ENCODE measurements at regions not wholly inside any gene's neighbourhood (a gene's known extent, or its start where the extent isn't known, plus 50 kb on each side); places are given as distances from the start of the nearest gene placed in this dataset.

GRCh38 chr13:80454245-80454644 lies 113.3 kb upstream of the SPRY2 start:
- no peak for DNase-seq

DNA sequence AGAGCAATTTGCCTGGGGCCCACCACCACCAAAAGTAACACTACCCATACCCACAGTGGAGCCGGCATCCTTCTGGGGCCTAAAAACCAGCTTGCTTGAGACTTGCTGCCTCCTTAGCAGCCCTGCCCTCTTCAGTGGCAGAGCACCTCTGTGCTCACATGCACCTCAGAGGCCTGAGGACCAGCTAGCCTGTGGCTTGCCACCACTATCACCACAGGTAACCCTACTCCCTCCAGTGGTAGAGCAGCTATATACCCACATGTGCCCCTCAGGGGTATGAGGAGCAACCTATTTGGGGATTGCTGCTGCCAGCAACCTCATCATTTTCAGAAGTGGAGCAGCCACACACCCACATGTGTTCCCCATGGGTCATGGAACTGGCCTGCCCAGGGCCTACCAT lies 111.4 kb upstream of the SPRY2 start:
- DNase-seq: no peak

- no peak for DNase-seq
These were observed 110.7 kb upstream of the SPRY2 start for GRCh38 chr13:80451641-80452040.

- DNase-seq: no peak
These were observed 109.5 kb upstream of the SPRY2 start for GRCh38 chr13:80450386-80450785.

DNA sequence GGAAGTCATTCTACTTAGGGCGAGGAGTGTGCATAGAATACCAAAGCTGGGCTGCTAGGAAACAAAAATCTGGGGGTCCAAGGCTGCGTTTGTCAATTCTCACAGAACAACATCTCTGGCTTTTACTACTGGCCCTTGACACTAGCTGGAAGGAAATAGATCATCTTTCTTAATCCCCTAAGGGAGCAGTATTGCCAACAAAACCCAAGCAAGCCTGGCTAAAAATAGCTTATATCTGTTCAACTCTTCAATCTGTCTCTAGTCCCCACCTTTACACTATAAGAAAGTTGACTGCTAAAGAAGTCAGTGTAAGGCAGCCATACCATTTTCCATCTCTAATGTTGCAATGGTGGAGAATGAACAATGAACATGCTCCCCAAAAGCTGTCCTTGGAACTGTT lies 107.8 kb upstream of the SPRY2 start:
- no peak for DNase-seq

- DNase-seq: no peak
These were observed 106.8 kb upstream of the SPRY2 start for GRCh38 chr13:80447747-80448146.

GRCh38 chr13:80444240-80445015 lies 103.5 kb upstream of the SPRY2 start:
- DNase-seq: no peak

DNA sequence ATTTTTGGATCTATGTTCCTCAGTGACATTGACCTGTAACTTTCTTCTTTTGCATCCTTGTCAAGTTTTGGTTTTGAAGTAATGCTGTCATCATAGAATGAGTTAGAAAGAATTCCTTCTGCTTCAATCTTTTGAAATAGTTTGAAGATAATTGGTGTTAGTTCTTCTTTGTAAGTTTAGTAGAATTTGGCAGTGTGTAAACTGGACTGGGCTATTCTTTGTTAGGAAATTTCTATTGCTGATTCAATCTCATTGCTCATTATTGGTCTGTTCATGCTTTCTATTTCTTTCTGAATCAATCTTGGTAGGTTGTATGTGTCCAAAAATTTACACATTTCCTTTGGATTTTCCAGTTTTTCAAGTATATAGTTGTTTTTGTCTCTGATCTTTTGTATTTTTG lies 101.7 kb upstream of the SPRY2 start:
- DNase-seq: no peak

- no peak for DNase-seq
These were observed 101.0 kb upstream of the SPRY2 start for GRCh38 chr13:80441968-80442367.

DNA sequence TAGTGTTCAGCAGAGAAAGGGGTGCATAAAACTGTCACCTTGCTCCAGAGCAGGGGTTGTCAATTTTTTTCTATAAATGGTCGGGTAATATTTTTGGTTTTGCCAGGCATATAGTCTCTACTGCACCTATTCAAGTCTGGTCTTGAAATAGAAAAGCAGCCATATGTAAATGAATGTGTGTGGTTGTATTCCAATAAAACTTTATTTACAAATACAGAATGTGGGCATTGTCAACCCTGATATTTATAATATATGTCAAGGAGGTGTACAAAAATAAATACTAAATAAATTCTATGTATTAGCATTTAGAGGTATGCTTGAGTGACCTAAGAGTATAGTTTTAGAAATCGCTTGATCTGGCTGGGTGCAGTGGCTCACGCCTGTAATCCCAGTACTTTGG lies 97.6 kb upstream of the SPRY2 start:
- DNase-seq: no peak

DNA sequence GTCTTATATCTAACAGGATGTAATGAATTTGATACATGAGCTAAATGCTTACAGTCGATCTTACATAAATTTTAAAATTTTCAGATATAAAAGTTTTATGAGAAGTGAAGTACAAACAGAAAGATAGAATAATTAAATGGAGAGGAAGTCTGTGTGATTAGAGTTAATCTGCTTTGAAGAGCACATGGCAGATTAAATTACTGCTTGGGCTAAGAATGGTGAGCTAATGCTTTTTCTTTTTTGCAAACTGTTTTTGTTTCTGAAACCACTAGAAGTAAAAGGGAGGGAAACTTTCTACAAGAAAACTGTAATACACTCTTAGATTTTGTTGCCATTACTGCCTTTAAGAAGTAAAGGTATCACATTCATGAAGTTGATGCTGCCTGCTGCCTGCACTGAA lies 96.3 kb upstream of the SPRY2 start:
- DNase-seq: no peak

GRCh38 chr13:80436571-80437169 lies 95.7 kb upstream of the SPRY2 start:
- DNase-seq: no peak

- DNase-seq: no peak
These were observed 89.6 kb upstream of the SPRY2 start for GRCh38 chr13:80430561-80430960.

- DNase-seq: no peak
These were observed 87.6 kb upstream of the SPRY2 start for GRCh38 chr13:80428349-80429096.

DNA sequence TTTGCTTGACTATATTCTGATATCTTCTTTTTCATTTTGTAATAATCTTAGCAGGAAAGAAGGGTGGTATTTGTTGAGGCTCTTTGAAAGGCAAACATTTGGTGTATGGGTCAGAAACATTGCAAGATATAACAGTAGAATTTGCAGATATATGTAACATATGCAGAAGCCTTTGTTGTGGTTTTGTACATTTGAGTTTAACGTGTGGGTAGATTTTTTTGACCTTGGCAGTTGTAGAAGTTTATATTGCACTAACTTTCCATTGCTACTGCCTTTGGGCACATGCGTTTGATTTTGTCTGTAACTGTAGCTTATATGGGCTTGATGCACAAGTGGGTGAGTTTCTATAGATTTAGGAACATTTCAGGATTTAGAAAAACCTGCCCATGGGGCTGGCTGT lies 78.5 kb upstream of the SPRY2 start:
- no peak for DNase-seq

DNA sequence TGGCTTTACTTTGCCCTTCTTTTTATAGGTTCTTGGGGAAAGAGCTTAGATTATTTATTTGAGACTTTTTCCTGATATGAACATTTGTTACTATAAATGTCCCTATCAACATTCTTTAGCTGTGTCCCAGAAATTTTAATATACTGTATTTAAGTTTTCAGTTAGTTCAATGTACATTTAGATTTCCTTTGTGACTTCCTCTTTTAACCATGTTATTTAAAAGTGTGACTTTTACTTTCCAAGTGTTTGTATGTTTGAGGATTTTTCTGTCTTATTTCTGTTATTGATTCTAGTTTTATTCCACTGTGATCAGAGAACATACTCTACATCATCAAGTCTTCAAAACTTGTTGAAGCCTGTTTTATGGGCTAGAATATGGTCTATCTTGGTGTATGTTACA lies 72.7 kb upstream of the SPRY2 start:
- DNase-seq: no peak

- DNase-seq: no peak
These were observed 67.3 kb upstream of the SPRY2 start for GRCh38 chr13:80408270-80408669.

DNA sequence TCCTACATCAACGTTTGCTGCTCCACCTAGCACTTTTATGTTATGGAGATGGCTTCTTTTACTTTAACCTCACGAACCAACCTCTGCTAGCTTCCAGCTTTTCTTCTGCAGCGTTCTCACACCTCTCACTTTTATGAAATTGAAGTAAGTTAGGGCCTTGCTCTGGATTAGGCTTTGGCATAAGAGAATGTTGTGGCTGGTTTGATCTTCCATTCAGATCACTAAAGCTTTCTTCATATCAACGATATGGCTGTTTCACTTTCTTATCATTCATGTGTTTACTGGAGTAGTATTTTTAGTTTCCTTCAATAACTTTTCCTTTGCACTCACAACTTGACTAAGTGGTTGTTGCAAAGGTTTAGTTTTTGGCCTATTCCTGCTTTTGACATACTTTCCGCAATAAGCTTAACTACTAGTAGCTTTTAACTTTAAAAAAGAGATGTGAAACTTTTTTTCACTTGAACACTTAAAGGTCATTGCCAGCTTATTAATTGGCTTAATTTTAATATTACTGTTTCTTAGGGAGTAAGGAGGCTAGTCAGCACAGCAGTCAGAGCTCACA lies 60.0 kb upstream of the SPRY2 start:
- DNase-seq: no peak

GRCh38 chr13:80400164-80400864 lies 59.4 kb upstream of the SPRY2 start:
- DNase-seq: peak; percentile 6

- peak; percentile 12 for DNase-seq
These were observed 58.6 kb upstream of the SPRY2 start for GRCh38 chr13:80399340-80400163.

Measured in COR-L47 (cell line).